ENCODE measurements at regions not wholly inside any gene's neighbourhood (a gene's known extent, or its start where the extent isn't known, plus 50 kb on each side); places are given as distances from the start of the nearest gene placed in this dataset.
A peak's percentile ranks its signal among the peaks of the same experiment; 100 is the strongest.

GRCh38 chr10:118504044-118504443, 91.4 kb downstream of the PRLHR start:
- Mint-ChIP-seq H3K36me3 (no peaks in the 10 kb centered on the region), H3K4me3 (no peak overlapping the region), H3K4me1 (peaks cover 18% of the 10 kb centered on the region), H3K27ac (no peak overlapping the region), H3K9me3 (no peaks in the 10 kb centered on the region), H3K27me3 (ENCODE audit: low read depth) (no peaks in the 10 kb centered on the region)
- DNase-seq (ENCODE audit: low spot score) (no peak), ATAC-seq (no peak)
- CTCF ChIA-PET: no interaction called here
- TF ChIP-seq ZNF512 (CRISPR knock-in tag; IDR thresholded peaks at IDR 0.05; ENCODE audit: borderline replicate concordance) (peak; percentile 93), ZMAT4 (CRISPR knock-in tag; IDR thresholded peaks at IDR 0.05) (no peak)
- POLR2A ChIA-PET: no interaction called here

GRCh38 chr10:118503192-118503591, 92.3 kb downstream of the PRLHR start:
- no peak overlapping the region for H3K27ac Mint-ChIP-seq
- ChIA-PET POLR2A (interaction anchor here (0.7 kb wide), 1 partner anchor 172 kb away, joined by 3 read pairs; no protein-coding TSS in a partner anchor), CTCF (no interaction called here)
- ATAC-seq (no peak), DNase-seq (ENCODE audit: low spot score) (no peak)
- H3K27me3 Mint-ChIP-seq (ENCODE audit: low read depth): no peaks in the 10 kb centered on the region
- no peak for TF ChIP-seq ZNF232 (CRISPR knock-in tag; IDR thresholded peaks at IDR 0.05)
- TF ChIP-seq FOXK1 (CRISPR knock-in tag; IDR thresholded peaks at IDR 0.05): no peak
- TF ChIP-seq GRHL2 (CRISPR knock-in tag; IDR thresholded peaks at IDR 0.05; ENCODE audit: insufficient replicate concordance, severe bottlenecking): no peak
- TF ChIP-seq JUN (CRISPR knock-in tag; IDR thresholded peaks at IDR 0.05): no peak
- TF ChIP-seq ZNF138 (CRISPR knock-in tag; conservative IDR thresholded peaks at IDR 0.05): no peak
- peaks cover 18% of the 10 kb centered on the region for H3K4me1 Mint-ChIP-seq
- no peaks in the 10 kb centered on the region for H3K36me3 Mint-ChIP-seq
- no peak overlapping the region for H3K4me3 Mint-ChIP-seq
- no peaks in the 10 kb centered on the region for H3K9me3 Mint-ChIP-seq

- ATAC-seq (no peak), DNase-seq (ENCODE audit: low spot score) (no peak)
- POLR2A ChIA-PET: no interaction called here
- H3K9me3 Mint-ChIP-seq: no peaks in the 10 kb centered on the region
- no peaks in the 10 kb centered on the region for H3K36me3 Mint-ChIP-seq
- CTCF ChIA-PET: no interaction called here
- H3K27me3 Mint-ChIP-seq (ENCODE audit: low read depth): no peaks in the 10 kb centered on the region
- no peak overlapping the region for H3K27ac Mint-ChIP-seq
- H3K4me3 Mint-ChIP-seq: no peak overlapping the region
- H3K4me1 Mint-ChIP-seq: peaks cover 18% of the 10 kb centered on the region
- no peak for TF ChIP-seq ZMAT4 (CRISPR knock-in tag; IDR thresholded peaks at IDR 0.05)
- TF ChIP-seq ATF1 (CRISPR knock-in tag; IDR thresholded peaks at IDR 0.05): no peak
- TF ChIP-seq FOXP4 (CRISPR knock-in tag; IDR thresholded peaks at IDR 0.05): no peak
- TF ChIP-seq NFE2L1 (CRISPR knock-in tag; IDR thresholded peaks at IDR 0.05): no peak
- TF ChIP-seq ZNF281 (CRISPR knock-in tag; IDR thresholded peaks at IDR 0.05): no peak
Measured at GRCh38 chr10:118501637-118502440, 93.6 kb downstream of the PRLHR start.
